HG02884 (cell line): ENCODE measurements at regions not wholly inside any gene's neighbourhood (a gene's known extent, or its start where the extent isn't known, plus 50 kb on each side); places are given as distances from the start of the nearest gene placed in this dataset.

Experiments
- ATAC-seq: cut with Tn5 transposase; IDR thresholded peaks from one replicate; pipeline ENCODE4 v1.9.1; 2021; ENCODE audit warnings: mild to moderate bottlenecking, moderate library complexity; ENCODE audit not compliant: unreplicated experiment

DNA sequence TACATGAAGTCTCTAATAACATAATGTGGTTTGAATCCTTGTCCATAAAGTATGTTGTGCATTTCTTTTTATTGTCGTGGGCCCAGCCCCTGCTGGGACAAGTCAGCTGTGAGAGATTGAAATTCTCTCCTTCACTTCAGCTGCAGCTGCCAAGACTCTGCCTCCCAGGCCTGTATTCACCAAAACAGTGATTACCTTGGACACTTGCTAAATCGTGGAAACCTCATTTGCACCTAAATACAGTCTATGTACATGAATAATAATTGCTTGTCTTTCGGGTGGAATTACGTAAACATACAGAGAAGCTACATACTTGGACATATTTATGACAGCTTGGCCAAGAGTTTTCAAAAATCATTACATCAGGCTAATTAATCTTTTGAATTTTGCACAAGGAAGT, 898.5 kb upstream of the SEMA6A start:
- no peak for ATAC-seq

- ATAC-seq = no peak
Observed at GRCh38 chr5:117463881-117464570, 889.4 kb upstream of the SEMA6A start.

GRCh38 chr5:117461966-117462365, 887.3 kb upstream of the SEMA6A start:
- no peak for ATAC-seq

DNA sequence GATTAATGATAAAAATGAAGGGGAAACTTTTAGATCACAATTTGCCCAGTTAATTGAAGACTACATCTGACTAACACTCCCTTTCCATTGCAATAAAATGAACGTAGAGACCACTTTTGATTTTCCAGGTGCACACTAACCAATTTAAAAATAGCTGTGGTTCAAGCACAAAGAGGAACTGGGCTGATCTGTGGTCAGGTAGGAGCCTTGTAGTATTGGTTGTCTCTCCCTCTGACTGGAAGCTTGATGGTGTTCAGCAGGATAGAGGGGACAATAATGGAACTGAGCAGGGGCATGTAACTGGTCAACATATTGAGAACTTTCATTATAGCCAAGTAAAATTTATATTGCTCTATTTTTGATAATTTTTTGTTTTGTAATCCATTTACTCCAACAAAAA, 886.8 kb upstream of the SEMA6A start:
- peak; percentile 77 for ATAC-seq

- no peak for ATAC-seq
Observed at GRCh38 chr5:117457656-117458055, 883.0 kb upstream of the SEMA6A start.

GRCh38 chr5:117456866-117457470, 882.3 kb upstream of the SEMA6A start:
- no peak for ATAC-seq

- peak; percentile 25 for ATAC-seq
Observed at GRCh38 chr5:117455236-117456233, 880.9 kb upstream of the SEMA6A start.

DNA sequence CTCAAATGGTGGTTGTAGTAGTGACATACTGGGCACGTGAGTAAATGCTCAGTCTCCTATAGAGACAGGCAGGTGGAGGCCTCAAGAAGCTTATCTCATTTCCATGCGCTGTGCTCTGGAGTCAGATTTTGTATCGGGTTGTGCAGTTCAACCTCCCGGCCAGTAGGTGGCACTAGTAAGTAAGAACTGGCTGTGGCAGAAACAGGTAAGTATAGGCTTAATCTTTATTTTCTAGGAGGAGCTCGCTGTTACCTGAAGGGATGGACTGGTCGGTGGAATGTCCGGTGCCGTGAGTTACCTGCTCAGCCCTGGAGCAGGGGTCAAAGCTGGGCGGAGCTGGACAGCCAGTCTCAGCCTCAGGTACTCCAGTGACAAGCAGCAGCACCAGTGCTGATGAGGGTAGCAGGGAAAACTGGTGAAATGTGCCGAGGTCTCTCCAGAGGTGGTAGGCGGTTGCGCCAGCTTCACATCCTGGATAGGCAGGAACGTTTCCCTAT, 880.1 kb upstream of the SEMA6A start:
- peak; percentile 92 for ATAC-seq

GRCh38 chr5:117436846-117437245, 862.2 kb upstream of the SEMA6A start:
- ATAC-seq = no peak

- no peak for ATAC-seq
Observed at GRCh38 chr5:117435203-117435602, 860.6 kb upstream of the SEMA6A start.

GRCh38 chr5:117434254-117434653, 859.6 kb upstream of the SEMA6A start:
- no peak for ATAC-seq

- no peak for ATAC-seq
Observed at GRCh38 chr5:117433818-117434217, 859.2 kb upstream of the SEMA6A start.

- no peak for ATAC-seq
Observed at GRCh38 chr5:117431091-117431490, 856.5 kb upstream of the SEMA6A start.

GRCh38 chr5:117425163-117425562, 850.5 kb upstream of the SEMA6A start:
- no peak for ATAC-seq

- ATAC-seq = no peak
Observed at GRCh38 chr5:117424559-117424958, 849.9 kb upstream of the SEMA6A start.

DNA sequence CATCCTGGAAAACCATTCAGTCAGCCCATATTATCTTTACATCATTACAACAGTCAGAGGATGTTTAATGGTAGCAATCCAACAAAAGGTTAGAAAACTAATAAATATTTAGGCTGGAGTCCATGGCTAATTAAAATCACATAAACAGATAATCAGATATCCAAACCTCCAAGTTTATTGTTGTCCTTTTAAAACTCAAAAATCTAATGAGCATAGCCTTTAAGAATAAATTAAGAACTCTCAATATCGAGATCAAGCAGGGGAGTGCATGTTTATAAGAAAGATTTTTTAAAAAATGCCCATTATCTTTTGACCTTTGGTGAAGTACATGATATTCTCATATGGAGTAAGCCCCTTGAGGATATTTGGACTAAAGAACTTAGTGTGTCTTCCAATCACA, 842.9 kb upstream of the SEMA6A start:
- no peak for ATAC-seq

GRCh38 chr5:117414926-117415325, 840.3 kb upstream of the SEMA6A start:
- ATAC-seq = no peak

DNA sequence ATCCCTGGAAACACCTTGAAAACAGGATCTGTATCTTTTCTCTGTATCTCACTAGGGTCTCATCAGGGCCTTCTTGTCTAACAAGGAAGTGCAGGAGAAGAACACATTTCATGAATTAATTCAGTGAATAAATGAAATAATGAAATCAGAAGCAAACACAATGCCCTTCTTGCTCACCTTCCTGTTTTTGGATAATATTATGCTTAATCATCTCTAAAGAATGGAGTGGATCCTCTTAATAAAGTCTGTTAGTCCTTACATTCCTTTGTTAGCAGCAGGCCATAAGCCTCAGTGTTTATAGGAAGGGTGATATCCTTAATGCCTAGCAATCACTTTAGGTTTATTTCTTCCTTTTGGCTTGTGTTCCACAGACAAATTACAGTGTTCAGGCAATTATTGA, 837.1 kb upstream of the SEMA6A start:
- ATAC-seq = no peak

DNA sequence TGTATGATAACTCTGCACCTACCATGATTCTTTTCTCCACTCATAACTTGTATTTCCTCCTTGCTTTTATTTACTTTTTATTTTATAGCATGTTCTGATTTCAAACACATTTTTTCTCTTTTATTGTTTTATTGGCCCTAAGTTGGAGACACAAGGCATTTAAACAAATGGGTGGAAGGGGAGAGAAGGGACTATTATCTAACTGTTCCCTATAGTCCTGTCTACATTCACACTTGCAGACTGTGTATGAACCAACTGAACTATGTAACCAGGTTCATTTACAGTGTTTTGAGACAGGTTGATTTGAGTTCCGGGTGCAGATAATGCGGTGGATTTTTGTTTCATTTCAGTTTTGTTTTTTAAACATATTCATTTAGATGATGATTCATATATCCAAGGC, 830.6 kb upstream of the SEMA6A start:
- no peak for ATAC-seq

GRCh38 chr5:117394506-117395157, 820.0 kb upstream of the SEMA6A start:
- no peak for ATAC-seq

GRCh38 chr5:117393125-117393524, 818.5 kb upstream of the SEMA6A start:
- ATAC-seq = no peak
